GM06990 (cell line): ENCODE measurements at regions not wholly inside any gene's neighbourhood (a gene's known extent, or its start where the extent isn't known, plus 50 kb on each side); places are given as distances from the start of the nearest gene placed in this dataset.

Experiments used
- DNase-seq: peaks from one replicate; pipeline ENCODE4 v3.0.0-alpha.2; 2011; ENCODE audit not compliant: insufficient read length; ENCODE audit errors: extremely low read depth
- H3K27me3 ChIP-seq: replicated peaks from 2 replicates; pipeline ENCODE4 v1.6.0; 2011; ENCODE audit warnings: low read length; ENCODE audit not compliant: control insufficient read depth, insufficient read depth
- H3K36me3 ChIP-seq: 2 replicates; pipeline ENCODE4 v1.5.1; 2011; ENCODE audit warnings: low read length; ENCODE audit not compliant: control insufficient read depth, insufficient read depth
- H3K4me3 ChIP-seq: replicated peaks from 2 replicates; pipeline ENCODE4 v1.5.1; 2011; ENCODE audit warnings: low read depth, mild to moderate bottlenecking, control low read depth, low read length
- CTCF ChIP-seq: IDR thresholded peaks from 2 replicates; pipeline ENCODE4 v1.5.1; 2011; ENCODE audit warnings: low read length, control low read depth, mild to moderate bottlenecking, inconsistent platforms; ENCODE audit not compliant: insufficient read depth, poor library complexity, severe bottlenecking

- Histone ChIP-seq H3K36me3 (no peaks in the 10 kb centered on the region), H3K27me3 (no peaks in the 10 kb centered on the region), H3K4me3 (no peak overlapping the region)
- no peak for DNase-seq
- TF ChIP-seq CTCF, result no peak
Observed at GRCh38 chr9:27714388-27714787, 141.1 kb upstream of the C9orf72 start.

- Histone ChIP-seq H3K36me3 (no peaks in the 10 kb centered on the region), H3K27me3 (no peaks in the 10 kb centered on the region), H3K4me3 (no peak overlapping the region)
- TF ChIP-seq CTCF, result no peak
- DNase-seq, result no peak
Observed at GRCh38 chr9:27715651-27716050, 142.4 kb upstream of the C9orf72 start.

- DNase-seq, result no peak
- no peak for TF ChIP-seq CTCF
- no peaks in the 10 kb centered on the region for H3K27me3 ChIP-seq
- H3K4me3 ChIP-seq, result no peak overlapping the region
- H3K36me3 ChIP-seq, result no peaks in the 10 kb centered on the region
Observed at GRCh38 chr9:27717991-27718390, 144.7 kb upstream of the C9orf72 start.

GRCh38 chr9:27719711-27720110 lies 146.4 kb upstream of the C9orf72 start:
- DNase-seq, result no peak
- no peak overlapping the region for H3K4me3 ChIP-seq
- TF ChIP-seq CTCF, result no peak
- no peaks in the 10 kb centered on the region for H3K36me3 ChIP-seq
- H3K27me3 ChIP-seq, result no peaks in the 10 kb centered on the region

- TF ChIP-seq CTCF, result no peak
- DNase-seq, result no peak
- no peaks in the 10 kb centered on the region for H3K27me3 ChIP-seq
- H3K4me3 ChIP-seq, result no peak overlapping the region
- no peaks in the 10 kb centered on the region for H3K36me3 ChIP-seq
Observed at GRCh38 chr9:27722866-27723265, 149.6 kb upstream of the C9orf72 start.
